ENCODE measurements at regions not wholly inside any gene's neighbourhood (a gene's known extent, or its start where the extent isn't known, plus 50 kb on each side); places are given as distances from the start of the nearest gene placed in this dataset.

DNA sequence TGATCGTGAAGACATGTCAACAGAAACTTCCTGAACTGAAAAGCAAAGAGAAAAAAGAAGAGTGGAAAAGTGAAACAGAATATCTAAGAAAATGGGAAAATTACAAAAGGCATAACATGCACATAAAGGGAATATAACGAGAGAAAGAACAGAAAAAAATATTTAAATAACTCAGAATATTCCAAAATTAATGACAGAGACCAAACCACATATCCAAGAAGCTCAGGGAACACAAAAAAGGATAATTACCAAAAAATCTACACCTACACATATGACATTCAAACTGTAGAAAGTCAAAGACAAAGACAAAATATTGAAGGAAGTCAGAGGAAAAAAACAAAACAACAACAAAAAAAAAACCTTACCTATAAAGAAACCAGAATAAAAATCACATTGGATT lies 105.5 kb downstream of the OR13A1 start:
- H3K14ac ChIP-seq (replicated peaks; ENCODE audit: low read depth, low read length): no peak overlapping the region
- dilution Hi-C loops (cut with HindIII; ENCODE audit: low sequenced_read_pairs, unreplicated experiment): no loop called here
- no peak overlapping the region for H3K4ac ChIP-seq (ENCODE audit: low read depth, low read length)
- H3K27ac ChIP-seq (ENCODE audit: insufficient read depth, low read length): no peak overlapping the region
- no peak overlapping the region for H2BK5ac ChIP-seq (ENCODE audit: low read depth, low read length, poor library complexity, severe bottlenecking)
- H3K9ac ChIP-seq (ENCODE audit: low read depth, low read length): no peak overlapping the region
- H3K27me3 ChIP-seq (ENCODE audit: control insufficient read depth, insufficient read depth, low read length): no peaks in the 10 kb centered on the region
- H3K79me1 ChIP-seq (ENCODE audit: low read depth in 1 of 2, low read length in 2 of 2): no peaks in the 10 kb centered on the region
- H3K18ac ChIP-seq (ENCODE audit: low read depth, low read length): no peak overlapping the region
- TF ChIP-seq CHD1 (IDR thresholded peaks at IDR 0.05; ENCODE audit: low read depth, low read length): no peak
- no peak for TF ChIP-seq NFE2L2 (IDR thresholded peaks at IDR 0.05; ENCODE audit: low read depth, low read length)
- TF ChIP-seq MAFK (IDR thresholded peaks at IDR 0.05; ENCODE audit: low read depth, low read length): no peak
- no peak for TF ChIP-seq BHLHE40 (IDR thresholded peaks at IDR 0.05; ENCODE audit: low read depth, low read length)
- TF ChIP-seq ELK1 (IDR thresholded peaks at IDR 0.05; ENCODE audit: borderline replicate concordance, low read depth, low read length): no peak
- no peak for TF ChIP-seq CEBPB (IDR thresholded peaks at IDR 0.05; ENCODE audit: low read depth, low read length)
- no peak for TF ChIP-seq RFX5 (IDR thresholded peaks at IDR 0.05; ENCODE audit: low read depth, low read length)
- no peak for TF ChIP-seq RCOR1 (IDR thresholded peaks at IDR 0.05; ENCODE audit: insufficient replicate concordance, low read length)
- no peak for TF ChIP-seq MXI1 (IDR thresholded peaks at IDR 0.05; ENCODE audit: borderline replicate concordance, low read depth, low read length)
- H2BK15ac ChIP-seq (ENCODE audit: low read depth, low read length): no peak overlapping the region
- no peaks in the 10 kb centered on the region for H3K9me1 ChIP-seq (ENCODE audit: insufficient read depth, low read length)
- no TSS peak for BruUV-seq (replicated peaks)
- H2BK120ac ChIP-seq (ENCODE audit: low read depth, low read length): no peak overlapping the region
- no peaks in the 10 kb centered on the region for H3K9me3 ChIP-seq (ENCODE audit: control insufficient read depth, insufficient read depth, low read length)
- H4K5ac ChIP-seq (ENCODE audit: low read depth, low read length): no peak overlapping the region
- H2AK5ac ChIP-seq (ENCODE audit: low read depth, low read length): no peak overlapping the region
- H3K36me3 ChIP-seq (ENCODE audit: control insufficient read depth, insufficient read depth, low read length): no peaks in the 10 kb centered on the region
- no peak for DNase-seq
- no CpG with 5 or more reads among the region's 2 CpGs for WGBS, 2 experiments (ENCODE audit: extremely low coverage in 2 of 2, insufficient read length in 1 of 2)
- intact Hi-C loops (cut with micrococcal nuclease): no loop called here
- H2BK20ac ChIP-seq (ENCODE audit: low read depth, low read length): no peak overlapping the region
- no peak overlapping the region for H3K4me2 ChIP-seq (ENCODE audit: low read depth, low read length)
- ChIA-PET POLR2A (ENCODE audit: unreplicated experiment) (no interaction called here), CTCF (no interaction called here)
- no peak overlapping the region for H4K8ac ChIP-seq (ENCODE audit: low read depth in 2 of 2, low read length in 2 of 2)
- H4K91ac ChIP-seq (ENCODE audit: insufficient read depth, low read depth, low read length): no peak overlapping the region
- H3K4me1 ChIP-seq (ENCODE audit: control insufficient read depth, insufficient read depth, low read length): no peaks in the 10 kb centered on the region
- no peak overlapping the region for H3K56ac ChIP-seq (ENCODE audit: extremely low read depth, insufficient read depth, low read length)
- no peak overlapping the region for H3K23ac ChIP-seq (ENCODE audit: low read depth, low read length)
- ATAC-seq (ENCODE audit: low read depth): no peak
- H4K20me1 ChIP-seq (ENCODE audit: insufficient read depth, low read length): no peaks in the 10 kb centered on the region
- in situ Hi-C loops (cut with MboI; ENCODE audit: low sequenced_read_pairs): no loop called here
- no peak overlapping the region for H2AK9ac ChIP-seq (replicated peaks; ENCODE audit: low read depth, low read length, poor library complexity)
- H3K4me3 ChIP-seq (ENCODE audit: insufficient read depth, low read depth, low read length): no peak overlapping the region
- no peak overlapping the region for H2AFZ ChIP-seq (replicated peaks; ENCODE audit: low read length, poor library complexity)
